ENCODE measurements at regions not wholly inside any gene's neighbourhood (a gene's known extent, or its start where the extent isn't known, plus 50 kb on each side); places are given as distances from the start of the nearest gene placed in this dataset.
A peak's percentile ranks its signal among the peaks of the same experiment; 100 is the strongest.

GRCh38 chr11:31919175-31919574 is 108.1 kb upstream of the PAX6 start:
- no peak for DNase-seq
- intact Hi-C loops (cut with DNase I): no loop called here

- intact Hi-C loops (cut with DNase I): no loop called here
- DNase-seq: no peak
Measured at GRCh38 chr11:31915867-31916266, 104.7 kb upstream of the PAX6 start.

- intact Hi-C loops (cut with DNase I): no loop called here
Measured at GRCh38 chr11:31913985-31914384, 102.9 kb upstream of the PAX6 start.

GRCh38 chr11:31912808-31913207 is 101.7 kb upstream of the PAX6 start:
- intact Hi-C loops (cut with DNase I): no loop called here
- DNase-seq: no peak

More at GRCh38 chr11:31913985-31914384, 102.9 kb upstream of the PAX6 start:
- no peak for DNase-seq

GRCh38 chr11:31910950-31911576 is 99.9 kb upstream of the PAX6 start:
- intact Hi-C loops (cut with DNase I): no loop called here
- DNase-seq: no peak

GRCh38 chr11:31903225-31904074 is 92.3 kb upstream of the PAX6 start:
- intact Hi-C loops (cut with DNase I): no loop called here
- no peak for DNase-seq

- no peak for DNase-seq
- intact Hi-C loops (cut with DNase I): no loop called here
Measured at GRCh38 chr11:31902706-31903105, 91.6 kb upstream of the PAX6 start.

- intact Hi-C loops (cut with DNase I): no loop called here
- no peak for DNase-seq
Measured at GRCh38 chr11:31895926-31896325, 84.8 kb upstream of the PAX6 start.

- no peak for DNase-seq
- intact Hi-C loops (cut with DNase I): no loop called here
Measured at GRCh38 chr11:31887180-31887579, 76.1 kb upstream of the PAX6 start.

GRCh38 chr11:31884080-31884479 is 73.0 kb upstream of the PAX6 start:
- intact Hi-C loops (cut with DNase I): no loop called here
- no peak for DNase-seq

GRCh38 chr11:31883435-31883834 is 72.3 kb upstream of the PAX6 start:
- DNase-seq: no peak
- intact Hi-C loops (cut with DNase I): no loop called here

GRCh38 chr11:31882951-31883392 is 71.8 kb upstream of the PAX6 start:
- intact Hi-C loops (cut with DNase I): no loop called here
- no peak for DNase-seq

- no peak for DNase-seq
- intact Hi-C loops (cut with DNase I): no loop called here
Measured at GRCh38 chr11:31881825-31882224, 70.7 kb upstream of the PAX6 start.

GRCh38 chr11:31879681-31880080 is 68.6 kb upstream of the PAX6 start:
- peak in 1 of 10 donors; percentile 17 for DNase-seq
- intact Hi-C loops (cut with DNase I): loop anchor here (1.0 kb wide), 1 partner anchor 41 kb away; no protein-coding TSS in a partner anchor

GRCh38 chr11:31877863-31878262 is 66.7 kb upstream of the PAX6 start:
- DNase-seq: no peak
- intact Hi-C loops (cut with DNase I): no loop called here

GRCh38 chr11:31877083-31877482 is 66.0 kb upstream of the PAX6 start:
- intact Hi-C loops (cut with DNase I): no loop called here

GRCh38 chr11:31875866-31876560 is 64.9 kb upstream of the PAX6 start:
- DNase-seq: no peak
- intact Hi-C loops (cut with DNase I): no loop called here

More at GRCh38 chr11:31877083-31877482, 66.0 kb upstream of the PAX6 start:
- no peak for DNase-seq

- intact Hi-C loops (cut with DNase I): loop anchor here (5.0 kb wide), 2 partner anchors 632 to 767 kb away; no protein-coding TSS in a partner anchor
Measured at GRCh38 chr11:31874631-31875191, 63.6 kb upstream of the PAX6 start.

GRCh38 chr11:31873124-31873523 is 62.0 kb upstream of the PAX6 start:
- no peak for DNase-seq
- intact Hi-C loops (cut with DNase I): loop anchor here (5.0 kb wide), 2 partner anchors 631 to 766 kb away; no protein-coding TSS in a partner anchor

More at GRCh38 chr11:31874631-31875191, 63.6 kb upstream of the PAX6 start:
- DNase-seq: no peak

GRCh38 chr11:31872076-31872443 is 60.9 kb upstream of the PAX6 start:
- no peak for DNase-seq
- intact Hi-C loops (cut with DNase I): loop anchor here (5.0 kb wide), 2 partner anchors 630 to 765 kb away; no protein-coding TSS in a partner anchor

Measured in posterior cingulate gyrus (tissue), 11 donors.